Chondrocyte (in vitro differentiated cells): ENCODE measurements at regions not wholly inside any gene's neighbourhood (a gene's known extent, or its start where the extent isn't known, plus 50 kb on each side); places are given as distances from the start of the nearest gene placed in this dataset.
"Not testable (repeated sequence)": the region's sequence is repeated elsewhere in the genome, so short reads cannot be mapped to it uniquely, and the experiment has no call there.

Experiments
- DNase-seq: peaks from one replicate; pipeline ENCODE4 v3.0.0; 2021; ENCODE audit warnings: mixed read lengths, low spot score
- H3K27ac Mint-ChIP-seq: one replicate; pipeline ENCODE4 v1.8.0; 2021; ENCODE audit warnings: mild to moderate bottlenecking, moderate library complexity, mixed read lengths; ENCODE audit not compliant: unreplicated experiment
- H3K27me3 Mint-ChIP-seq: 2 replicates; pipeline ENCODE4 v1.8.0; 2021; ENCODE audit warnings: low read depth, mixed read lengths
- H3K36me3 Mint-ChIP-seq: 2 replicates; pipeline ENCODE4 v1.8.0; 2021; ENCODE audit warnings: low read depth, mixed read lengths
- H3K4me1 Mint-ChIP-seq: 2 replicates; pipeline ENCODE4 v1.8.0; 2021; ENCODE audit warnings: low read depth, mild to moderate bottlenecking, mixed read lengths
- H3K4me3 Mint-ChIP-seq: one replicate; pipeline ENCODE4 v1.8.0; 2021; ENCODE audit warnings: mild to moderate bottlenecking, moderate library complexity, mixed read lengths; ENCODE audit not compliant: unreplicated experiment
- H3K9me3 Mint-ChIP-seq: 2 replicates; pipeline ENCODE4 v1.8.0; 2021; ENCODE audit warnings: low read depth, mixed read lengths
- TF ChIP-seq, protein P1 (sequence below): fragments of 200-600 bp; sonication (generic); IDR thresholded peaks from 2 replicates; pipeline ENCODE4 v1.5.0; 2021; ENCODE audit warnings: antibody characterized with exemption, mild to moderate bottlenecking, moderate library complexity

DNA sequence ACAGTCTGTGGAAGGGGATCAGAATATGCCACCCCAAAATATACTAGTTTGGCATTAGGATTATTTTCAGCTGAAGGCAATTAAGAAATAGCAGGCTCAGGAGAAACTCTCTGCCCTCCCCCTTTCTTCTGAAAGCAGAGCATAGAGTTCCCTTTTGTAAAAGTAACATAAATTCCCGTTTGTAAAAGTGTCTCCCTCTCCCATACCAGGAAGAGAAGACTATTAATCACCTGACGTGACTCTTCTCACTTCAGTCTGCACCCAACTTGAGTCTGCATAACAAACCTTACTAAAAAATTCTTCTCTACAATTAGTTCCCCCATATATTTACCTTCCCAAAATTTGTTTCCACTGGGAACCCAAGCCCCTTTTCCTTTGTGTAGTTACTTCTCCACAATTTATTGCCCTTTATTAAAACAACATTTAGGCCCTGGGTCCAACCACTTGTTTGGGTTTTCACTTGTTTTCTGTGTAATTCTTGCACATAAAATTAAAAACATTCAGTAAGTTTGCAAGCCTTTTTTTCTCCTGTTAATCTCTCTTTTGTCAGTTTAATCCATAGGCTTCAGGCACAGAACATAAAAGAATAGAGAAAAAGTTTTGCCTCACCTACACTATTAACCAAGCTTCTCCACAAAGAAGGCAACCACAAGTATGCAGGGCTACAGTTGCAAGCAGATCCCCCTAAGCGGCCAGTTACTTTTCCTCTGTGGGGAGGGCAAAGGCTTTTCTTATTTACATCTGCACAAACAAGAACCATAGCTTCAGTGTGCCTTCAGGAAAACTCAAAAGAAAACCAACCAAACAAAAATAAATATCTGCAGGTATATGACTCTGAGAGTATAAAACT, 73.8 kb upstream of the EPCAM start:
- Mint-ChIP-seq H3K9me3 (no peaks in the 10 kb centered on the region), H3K27me3 (no peaks in the 10 kb centered on the region), H3K4me3 (no peak overlapping the region), H3K36me3 (no peaks in the 10 kb centered on the region), H3K27ac (no peak overlapping the region), H3K4me1 (peaks cover 26% of the 10 kb centered on the region)
- no peak for DNase-seq
- TF ChIP-seq, protein P1, sequence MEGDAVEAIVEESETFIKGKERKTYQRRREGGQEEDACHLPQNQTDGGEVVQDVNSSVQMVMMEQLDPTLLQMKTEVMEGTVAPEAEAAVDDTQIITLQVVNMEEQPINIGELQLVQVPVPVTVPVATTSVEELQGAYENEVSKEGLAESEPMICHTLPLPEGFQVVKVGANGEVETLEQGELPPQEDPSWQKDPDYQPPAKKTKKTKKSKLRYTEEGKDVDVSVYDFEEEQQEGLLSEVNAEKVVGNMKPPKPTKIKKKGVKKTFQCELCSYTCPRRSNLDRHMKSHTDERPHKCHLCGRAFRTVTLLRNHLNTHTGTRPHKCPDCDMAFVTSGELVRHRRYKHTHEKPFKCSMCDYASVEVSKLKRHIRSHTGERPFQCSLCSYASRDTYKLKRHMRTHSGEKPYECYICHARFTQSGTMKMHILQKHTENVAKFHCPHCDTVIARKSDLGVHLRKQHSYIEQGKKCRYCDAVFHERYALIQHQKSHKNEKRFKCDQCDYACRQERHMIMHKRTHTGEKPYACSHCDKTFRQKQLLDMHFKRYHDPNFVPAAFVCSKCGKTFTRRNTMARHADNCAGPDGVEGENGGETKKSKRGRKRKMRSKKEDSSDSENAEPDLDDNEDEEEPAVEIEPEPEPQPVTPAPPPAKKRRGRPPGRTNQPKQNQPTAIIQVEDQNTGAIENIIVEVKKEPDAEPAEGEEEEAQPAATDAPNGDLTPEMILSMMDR = no peak

DNA sequence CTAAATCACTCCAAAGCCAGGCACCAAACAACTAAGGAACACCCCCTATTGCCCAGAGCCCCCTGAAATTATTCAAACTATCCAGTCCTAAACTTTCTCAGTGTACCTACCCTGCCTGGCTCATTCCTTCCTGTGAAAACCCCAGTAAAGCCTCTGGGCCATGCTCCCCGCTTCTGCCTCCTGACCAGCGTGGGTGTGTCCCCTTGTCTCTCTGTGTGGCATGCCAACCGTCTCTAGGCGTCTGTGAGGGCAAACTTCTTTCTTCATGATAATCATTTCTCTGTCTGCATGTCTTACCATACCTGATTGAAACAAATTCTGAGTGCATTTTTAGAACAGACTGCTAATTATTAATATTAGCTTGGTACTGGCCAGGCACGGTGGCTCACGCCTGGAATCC, 75.1 kb upstream of the EPCAM start:
- Mint-ChIP-seq H3K27ac (peak overlapping the region; percentile 60), H3K4me3 (no peak overlapping the region), H3K4me1 (peaks cover 35% of the 10 kb centered on the region), H3K9me3 (no peaks in the 10 kb centered on the region), H3K27me3 (no peaks in the 10 kb centered on the region), H3K36me3 (no peaks in the 10 kb centered on the region)
- TF ChIP-seq, protein P1 = no peak
- no peak for DNase-seq

DNA sequence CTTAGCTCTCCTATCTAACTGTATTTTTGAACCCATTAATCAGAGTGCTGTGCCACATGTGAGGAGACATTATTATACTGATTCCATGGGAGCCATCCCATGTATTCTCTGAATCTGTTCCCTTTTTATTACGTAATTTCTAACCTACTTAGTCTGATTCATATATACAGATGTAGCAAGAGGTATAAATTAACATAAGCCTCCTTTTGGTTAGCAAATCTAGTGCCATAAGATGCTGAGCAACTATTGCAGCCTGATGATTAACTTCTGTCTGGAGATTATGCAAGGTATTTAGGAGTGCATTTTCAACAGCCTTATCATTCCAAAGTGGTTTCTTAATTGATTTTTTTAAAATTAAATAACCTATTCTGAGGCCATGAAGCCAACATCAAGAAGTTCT, 80.2 kb upstream of the EPCAM start:
- no peaks in the 10 kb centered on the region for H3K9me3 Mint-ChIP-seq
- H3K27me3 Mint-ChIP-seq = no peaks in the 10 kb centered on the region
- TF ChIP-seq, protein P1 = no peak
- H3K4me1 Mint-ChIP-seq = peaks cover 34% of the 10 kb centered on the region
- H3K36me3 Mint-ChIP-seq = no peaks in the 10 kb centered on the region
- H3K4me3 Mint-ChIP-seq = no peak overlapping the region
- DNase-seq = no peak
- peak overlapping the region; percentile 28 for H3K27ac Mint-ChIP-seq

DNA sequence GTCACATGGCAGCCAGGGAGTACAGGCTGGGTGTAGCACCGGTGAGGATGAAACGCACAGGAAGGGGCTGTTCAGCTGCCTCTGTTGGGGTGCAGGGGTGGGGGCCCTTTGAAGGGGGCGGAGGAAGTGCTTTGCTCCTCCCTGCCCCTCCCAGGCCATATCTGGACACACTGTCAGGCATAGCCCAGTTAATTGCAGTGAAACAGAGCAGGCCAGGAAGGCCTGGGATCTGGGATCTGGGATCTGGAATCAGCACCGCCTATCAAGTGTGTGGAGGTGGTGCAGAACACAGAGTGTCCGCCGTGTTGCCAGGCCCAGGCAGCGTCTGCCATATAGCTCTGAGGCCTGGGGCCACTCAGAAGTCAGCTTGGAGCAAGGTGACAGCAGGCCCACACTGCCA, 85.5 kb upstream of the EPCAM start:
- DNase-seq = no peak
- Mint-ChIP-seq H3K27me3 (no peaks in the 10 kb centered on the region), H3K4me1 (peaks cover 21% of the 10 kb centered on the region), H3K9me3 (no peaks in the 10 kb centered on the region), H3K27ac (no peak overlapping the region), H3K4me3 (no peak overlapping the region), H3K36me3 (no peaks in the 10 kb centered on the region)
- TF ChIP-seq, protein P1 = no peak

DNA sequence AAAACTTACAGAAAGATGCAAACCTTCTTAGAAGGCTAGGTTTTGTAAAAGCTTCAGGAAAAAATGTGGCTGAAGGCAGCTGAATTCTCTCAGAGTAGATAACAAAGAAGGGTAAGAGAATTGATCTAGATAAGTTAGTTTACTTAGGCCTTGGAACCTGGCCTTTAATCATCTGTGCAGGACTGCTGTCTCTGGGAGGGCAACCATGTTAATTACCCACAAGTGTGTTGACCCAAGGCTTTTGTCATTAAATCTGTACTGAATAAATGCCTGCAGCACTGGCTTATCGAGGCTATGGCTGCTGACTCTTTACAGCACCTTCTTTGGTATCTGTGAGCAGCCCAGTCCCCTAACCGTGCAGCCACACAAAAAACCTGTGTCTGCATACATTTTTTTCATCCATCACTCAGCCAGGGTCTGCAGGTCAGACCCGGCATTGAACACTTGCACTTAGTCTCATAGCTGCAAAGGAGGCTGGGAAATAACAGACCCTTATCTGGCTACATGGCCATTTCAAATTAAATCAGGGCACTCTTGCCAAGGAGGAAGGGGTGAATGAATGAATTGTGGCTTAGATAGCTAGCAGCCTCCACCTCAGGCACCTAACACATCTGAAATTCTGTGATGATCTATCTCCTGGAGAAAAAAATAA, 86.4 kb upstream of the EPCAM start:
- no peaks in the 10 kb centered on the region for H3K9me3 Mint-ChIP-seq
- H3K4me1 Mint-ChIP-seq = peaks cover 13% of the 10 kb centered on the region
- no peaks in the 10 kb centered on the region for H3K36me3 Mint-ChIP-seq
- H3K27ac Mint-ChIP-seq = no peak overlapping the region
- TF ChIP-seq, protein P1 = no peak
- no peaks in the 10 kb centered on the region for H3K27me3 Mint-ChIP-seq
- H3K4me3 Mint-ChIP-seq = no peak overlapping the region
- DNase-seq = no peak

DNA sequence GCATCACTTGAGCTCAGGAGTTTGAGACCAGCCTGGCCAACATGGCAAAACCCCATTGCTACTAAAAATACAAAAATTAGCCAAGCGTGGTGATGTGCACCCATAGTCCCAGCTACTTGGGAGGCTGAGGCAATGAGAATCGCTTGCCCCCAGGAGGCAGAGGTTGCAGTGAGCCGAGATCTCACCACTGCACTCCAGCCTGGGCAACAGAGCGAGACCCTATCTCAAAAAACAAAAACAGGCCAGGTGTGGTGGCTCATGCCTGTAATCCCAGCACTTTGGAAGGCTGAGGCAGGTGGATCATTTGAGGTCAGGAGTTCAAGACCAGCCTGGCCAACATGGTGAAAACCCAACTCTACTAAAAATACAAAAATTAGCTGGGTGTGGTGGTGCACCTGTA, 89.6 kb upstream of the EPCAM start:
- not testable (repeated sequence) for H3K9me3 Mint-ChIP-seq, H3K36me3 Mint-ChIP-seq, H3K4me3 Mint-ChIP-seq, H3K27me3 Mint-ChIP-seq, H3K27ac Mint-ChIP-seq, DNase-seq
- peaks cover 15% of the 10 kb centered on the region for H3K4me1 Mint-ChIP-seq
